Trophoblast cell (in vitro differentiated cells and primary cell): ENCODE measurements at regions not wholly inside any gene's neighbourhood (a gene's known extent, or its start where the extent isn't known, plus 50 kb on each side); places are given as distances from the start of the nearest gene placed in this dataset.

Experiments
- DNase-seq, 2 donors: peaks; one replicate each; pipeline ENCODE4 v3.0.0-alpha.2; 2016
- H2AFZ ChIP-seq: 2 replicates; pipeline ENCODE4 v1.6.1; 2013; ENCODE audit warnings: low read length, moderate library complexity, mild to moderate bottlenecking; ENCODE audit not compliant: insufficient read depth, poor library complexity
- H2AK5ac ChIP-seq: 2 replicates; pipeline ENCODE4 v1.6.1; 2013; ENCODE audit warnings: mild to moderate bottlenecking, low read length
- H2BK120ac ChIP-seq: 2 replicates; pipeline ENCODE4 v1.6.1; 2013; ENCODE audit warnings: low read length, mild to moderate bottlenecking, moderate library complexity; ENCODE audit not compliant: insufficient read depth, poor library complexity
- H2BK12ac ChIP-seq: 2 replicates; pipeline ENCODE4 v1.6.1; 2013; ENCODE audit warnings: mild to moderate bottlenecking, low read length, moderate library complexity
- H2BK5ac ChIP-seq: 2 replicates; pipeline ENCODE4 v1.6.1; 2013; ENCODE audit warnings: low read length, low read depth, moderate library complexity, mild to moderate bottlenecking; ENCODE audit not compliant: poor library complexity
- H3K14ac ChIP-seq: 2 replicates; pipeline ENCODE4 v1.6.1; 2013; ENCODE audit warnings: mild to moderate bottlenecking, low read length
- H3K18ac ChIP-seq: 2 replicates; pipeline ENCODE4 v1.6.1; 2013; ENCODE audit warnings: mild to moderate bottlenecking, low read length
- H3K23ac ChIP-seq: 2 replicates; pipeline ENCODE4 v1.6.1; 2013; ENCODE audit warnings: low read length
- H3K27ac ChIP-seq: 2 replicates; pipeline ENCODE4 v1.5.1; 2013; ENCODE audit warnings: low read depth, mild to moderate bottlenecking, inconsistent platforms, low read length, moderate library complexity
- H3K27me3 ChIP-seq: 2 replicates; pipeline ENCODE4 v1.6.1; 2013; ENCODE audit warnings: inconsistent platforms, mild to moderate bottlenecking, low read length, moderate library complexity; ENCODE audit not compliant: insufficient read depth
- H3K36me3 ChIP-seq, 2 experiments: 1 replicate in 1 of 2; 2 replicates in 1 of 2; pipeline ENCODE4 v1.6.1; 2013; ENCODE audit warnings: low read length in 2 of 2, mild to moderate bottlenecking in 2 of 2, moderate library complexity in 1 of 2; ENCODE audit not compliant: insufficient read depth in 2 of 2, control insufficient read depth in 1 of 2
- H3K4ac ChIP-seq: 2 replicates; pipeline ENCODE4 v1.6.1; 2013; ENCODE audit warnings: low read depth, mild to moderate bottlenecking, low read length, moderate library complexity
- H3K4me1 ChIP-seq, 2 experiments: 1 replicate in 1 of 2; 2 replicates in 1 of 2; pipeline ENCODE4 v1.6.1; 2013; ENCODE audit warnings: low read length in 2 of 2, mild to moderate bottlenecking in 2 of 2, moderate library complexity in 1 of 2; ENCODE audit not compliant: insufficient read depth in 2 of 2, control insufficient read depth in 1 of 2
- H3K4me2 ChIP-seq: 2 replicates; pipeline ENCODE4 v1.6.1; 2013; ENCODE audit warnings: inconsistent platforms, mild to moderate bottlenecking, low read length, moderate library complexity
- H3K4me3 ChIP-seq: 2 replicates; pipeline ENCODE4 v1.5.1; 2013; ENCODE audit warnings: mild to moderate bottlenecking, low read depth, low read length, inconsistent platforms
- H3K79me1 ChIP-seq: one replicate; pipeline ENCODE4 v1.6.1; 2013; ENCODE audit warnings: low read length
- H3K79me2 ChIP-seq: 2 replicates; pipeline ENCODE4 v1.6.1; 2013; ENCODE audit warnings: low read length, mild to moderate bottlenecking; ENCODE audit not compliant: control insufficient read depth, insufficient read depth, poor library complexity
- H3K9ac ChIP-seq: 2 replicates; pipeline ENCODE4 v1.6.1; 2013; ENCODE audit warnings: mild to moderate bottlenecking, low read length
- H3K9me3 ChIP-seq: 2 replicates; pipeline ENCODE4 v1.6.1; 2013; ENCODE audit warnings: low read depth, mild to moderate bottlenecking, control low read depth, inconsistent platforms, low read length; ENCODE audit not compliant: insufficient read depth
- H4K12ac ChIP-seq: 2 replicates; pipeline ENCODE4 v1.6.1; 2013; ENCODE audit warnings: low read depth, mild to moderate bottlenecking, low read length, moderate library complexity
- H4K8ac ChIP-seq: 2 replicates; pipeline ENCODE4 v1.6.1; 2013; ENCODE audit warnings: low read depth, mild to moderate bottlenecking, low read length, moderate library complexity
- H4K91ac ChIP-seq: one replicate; pipeline ENCODE4 v1.6.1; 2013; ENCODE audit warnings: low read depth, mild to moderate bottlenecking, low read length, moderate library complexity
- WGBS: extraction: QIAGEN DNeasy Blood & Tissue Kit; methylation state at CpG from one replicate; pipeline ENCODE4 v1.1.7; 2013; ENCODE audit warnings: missing lambda C conversion rate; ENCODE audit not compliant: insufficient read length, insufficient coverage; ENCODE audit errors: extremely low coverage; 5-methylcytosine and 5-hydroxymethylcytosine counted together

DNA sequence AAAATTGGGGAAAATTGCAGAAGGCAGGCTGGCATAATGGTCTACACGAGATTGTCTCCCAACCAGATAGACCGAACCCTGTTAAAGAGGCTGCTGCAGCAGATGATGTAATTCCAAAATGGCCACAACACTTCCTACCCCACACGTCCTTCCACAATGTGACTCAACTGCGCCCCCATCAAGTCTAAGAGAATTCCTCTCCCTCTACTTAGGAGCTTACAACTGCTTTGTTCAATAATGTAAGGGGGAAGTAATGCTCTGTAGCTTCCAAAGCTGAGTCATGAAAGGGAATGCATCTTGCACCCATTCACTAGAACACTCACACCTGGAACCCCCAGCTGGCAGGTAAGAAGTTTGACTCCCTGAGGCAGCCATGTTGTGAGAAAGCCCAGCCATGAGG, 117.8 kb upstream of the IRS2 start:
- H3K27ac ChIP-seq: no peak overlapping the region
- no peak overlapping the region for H3K9ac ChIP-seq
- H3K36me3 ChIP-seq: no peaks in the 10 kb centered on the region
- no peak overlapping the region for H2BK120ac ChIP-seq
- H2BK5ac ChIP-seq: no peak overlapping the region
- H3K14ac ChIP-seq: no peak overlapping the region
- no peak overlapping the region for H3K4me3 ChIP-seq
- no peak overlapping the region for H3K4ac ChIP-seq
- no peaks in the 10 kb centered on the region for H3K27me3 ChIP-seq
- H3K79me1 ChIP-seq: no peaks in the 10 kb centered on the region
- H3K4me2 ChIP-seq: no peak overlapping the region
- H4K91ac ChIP-seq: no peak overlapping the region
- no peak overlapping the region for H3K18ac ChIP-seq
- H3K23ac ChIP-seq: no peak overlapping the region
- H2AK5ac ChIP-seq: no peak overlapping the region
- WGBS: no CpG with 5 or more reads among the region's 4 CpGs
- DNase-seq: peak; percentile 12 to 42
- H4K8ac ChIP-seq: no peak overlapping the region
- H2AFZ ChIP-seq: no peak overlapping the region
- peaks cover 2% of the 10 kb centered on the region for H3K9me3 ChIP-seq
- H2BK12ac ChIP-seq: no peak overlapping the region
- no peaks in the 10 kb centered on the region for H3K79me2 ChIP-seq
- no peak overlapping the region for H4K12ac ChIP-seq
- no peaks in the 10 kb centered on the region for H3K4me1 ChIP-seq

DNA sequence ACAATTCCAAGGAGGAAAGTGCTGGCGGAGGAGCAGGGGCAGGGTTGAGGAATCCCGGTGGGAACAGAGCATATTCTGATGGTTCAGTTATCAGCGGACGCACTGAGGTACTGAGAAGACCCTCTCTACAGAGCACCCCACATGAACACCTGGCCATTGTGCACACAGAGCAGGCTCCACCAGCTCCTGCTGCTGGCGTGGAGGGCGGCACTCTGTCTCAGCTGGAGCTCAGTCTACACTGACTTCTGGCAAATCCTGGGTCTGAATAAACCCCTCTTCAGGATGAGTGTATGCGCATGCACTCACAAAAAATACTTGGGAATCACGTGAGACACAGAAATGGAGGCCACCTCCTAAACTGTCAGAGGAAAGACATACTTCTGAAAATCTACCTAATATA, 114.4 kb upstream of the IRS2 start:
- Histone ChIP-seq H3K27ac (no peak overlapping the region), H3K23ac (no peak overlapping the region), H3K27me3 (no peaks in the 10 kb centered on the region), H2BK120ac (no peak overlapping the region), H4K91ac (no peak overlapping the region), H3K14ac (no peak overlapping the region), H3K9ac (no peak overlapping the region), H3K36me3 (no peaks in the 10 kb centered on the region), H2AFZ (no peak overlapping the region), H3K4me1 (no peaks in the 10 kb centered on the region), H3K79me2 (no peaks in the 10 kb centered on the region), H2BK12ac (no peak overlapping the region), H3K4me3 (no peak overlapping the region), H3K4me2 (no peak overlapping the region), H2BK5ac (no peak overlapping the region), H4K8ac (no peak overlapping the region), H3K18ac (no peak overlapping the region), H4K12ac (no peak overlapping the region), H3K9me3 (no peaks in the 10 kb centered on the region), H2AK5ac (no peak overlapping the region), H3K79me1 (no peaks in the 10 kb centered on the region), H3K4ac (no peak overlapping the region)
- no peak for DNase-seq
- WGBS: no CpG with 5 or more reads among the region's 8 CpGs

DNA sequence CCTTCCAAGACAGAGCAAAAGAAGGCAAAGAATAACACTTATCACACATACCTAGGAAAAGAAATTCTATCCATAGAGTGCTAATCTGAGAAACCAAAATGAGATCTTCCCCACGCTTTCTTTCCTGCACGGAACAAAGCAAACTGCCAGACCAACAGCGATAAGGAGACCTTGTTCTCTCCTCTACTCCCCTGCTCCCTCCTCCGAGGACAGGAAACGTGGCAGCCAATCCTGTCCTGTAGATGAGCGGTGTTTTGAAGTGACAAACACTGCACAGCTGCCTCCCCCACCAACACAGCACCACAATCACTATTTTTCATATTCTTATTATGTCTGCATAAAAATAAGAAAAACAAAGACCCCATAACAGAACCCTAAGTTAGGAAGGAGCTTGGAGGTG, 113.9 kb upstream of the IRS2 start:
- Histone ChIP-seq H3K14ac (no peak overlapping the region), H3K9ac (no peak overlapping the region), H2AFZ (no peak overlapping the region), H3K79me1 (no peaks in the 10 kb centered on the region), H3K23ac (no peak overlapping the region), H4K91ac (no peak overlapping the region), H2BK12ac (no peak overlapping the region), H3K4ac (no peak overlapping the region), H3K4me1 (no peaks in the 10 kb centered on the region), H4K8ac (no peak overlapping the region), H3K27me3 (no peaks in the 10 kb centered on the region), H3K36me3 (no peaks in the 10 kb centered on the region), H3K9me3 (no peaks in the 10 kb centered on the region), H2BK5ac (no peak overlapping the region), H4K12ac (no peak overlapping the region), H3K79me2 (no peaks in the 10 kb centered on the region), H3K4me3 (no peak overlapping the region), H3K18ac (no peak overlapping the region), H3K4me2 (no peak overlapping the region), H3K27ac (no peak overlapping the region), H2BK120ac (no peak overlapping the region), H2AK5ac (no peak overlapping the region)
- DNase-seq: no peak
- no CpG with 5 or more reads among the region's 6 CpGs for WGBS

DNA sequence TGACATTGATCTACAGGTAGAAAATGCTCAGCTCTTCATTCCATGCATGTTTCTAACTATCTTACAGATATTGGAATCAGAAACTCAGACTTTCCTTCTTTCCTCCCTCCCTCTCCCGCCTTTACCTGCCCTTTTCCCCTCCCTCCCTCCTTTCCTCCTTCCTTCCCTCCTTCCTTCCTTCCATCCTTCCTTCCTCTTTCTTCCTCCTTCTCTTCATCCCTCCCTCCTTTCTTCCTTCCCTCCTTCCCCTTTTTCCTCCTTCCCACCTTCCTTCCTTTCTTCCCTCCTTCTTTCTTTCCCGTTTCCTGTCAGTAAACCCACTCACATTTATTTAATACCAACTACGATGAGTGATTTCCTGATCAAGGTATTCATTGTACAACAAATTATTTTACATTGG, 113.4 kb upstream of the IRS2 start:
- Histone ChIP-seq H2AFZ (no peak overlapping the region), H3K4me3 (no peak overlapping the region), H3K4ac (no peak overlapping the region), H3K9ac (no peak overlapping the region), H3K79me2 (no peaks in the 10 kb centered on the region), H3K36me3 (no peaks in the 10 kb centered on the region), H2BK5ac (no peak overlapping the region), H2BK12ac (no peak overlapping the region), H3K27me3 (no peaks in the 10 kb centered on the region), H3K79me1 (no peaks in the 10 kb centered on the region), H2AK5ac (no peak overlapping the region), H3K14ac (no peak overlapping the region), H3K18ac (no peak overlapping the region), H4K91ac (no peak overlapping the region), H4K8ac (no peak overlapping the region), H3K4me1 (no peaks in the 10 kb centered on the region), H4K12ac (no peak overlapping the region), H3K27ac (no peak overlapping the region), H2BK120ac (no peak overlapping the region), H3K23ac (no peak overlapping the region), H3K9me3 (no peaks in the 10 kb centered on the region), H3K4me2 (no peak overlapping the region)
- WGBS: no CpG with 5 or more reads among the region's 3 CpGs
- DNase-seq: no peak
